Right lobe of liver (tissue), 4 donors: ENCODE measurements at regions not wholly inside any gene's neighbourhood (a gene's known extent, or its start where the extent isn't known, plus 50 kb on each side); places are given as distances from the start of the nearest gene placed in this dataset.

Source experiments
- CTCF ChIP-seq, 4 donors: fragments of 200-600 bp in 3 of 4; fragments of 450-650 bp in 1 of 4; IDR thresholded peaks; one replicate each; pipeline versions ENCODE4 v1.5.1 to v1.8.0; 2016 to 2022; ENCODE audit warnings: antibody characterized with exemption in 4 of 4, mild to moderate bottlenecking in 2 of 4
- POLR2A ChIP-seq: fragments of 450-650 bp; IDR thresholded peaks from one replicate; pipeline ENCODE4 v1.6.1; 2017; ENCODE audit warnings: antibody characterized with exemption, mild to moderate bottlenecking
- donor health status: DM: no; HTN: no; CAD: no.
- donor health status: DM: no; HTN: no; CAD: no.
- donor health status: DM: no; HTN: yes; CAD: no.

GRCh38 chr11:113552271-113552670 lies 77.1 kb upstream of the DRD2 start:
- no peak for TF ChIP-seq CTCF (IDR thresholded peaks at IDR 0.05)
- no peak for TF ChIP-seq POLR2A
